ENCODE measurements at regions not wholly inside any gene's neighbourhood (a gene's known extent, or its start where the extent isn't known, plus 50 kb on each side); places are given as distances from the start of the nearest gene placed in this dataset.

GRCh38 chr13:104099750-104100149, 1033.5 kb upstream of the SLC10A2 start:
- TF ChIP-seq CTCF (IDR thresholded peaks at IDR 0.05; ENCODE audit: control extremely low read depth in 1 of 3, insufficient read depth in 1 of 3, low read depth in 1 of 3, low read length in 3 of 3) (no peak), EGR1 (IDR thresholded peaks at IDR 0.05; ENCODE audit: borderline replicate concordance, low read depth, low read length) (no peak), YY1 (IDR thresholded peaks at IDR 0.05; ENCODE audit: low read depth, low read length) (no peak), JUND (IDR thresholded peaks at IDR 0.05; ENCODE audit: low read length) (no peak), KDM5A (IDR thresholded peaks at IDR 0.05; ENCODE audit: low read length) (no peak), SP1 (IDR thresholded peaks at IDR 0.05; ENCODE audit: low read depth, low read length) (no peak), MAX (IDR thresholded peaks at IDR 0.05) (no peak), ZNF274 (IDR thresholded peaks at IDR 0.05; ENCODE audit: borderline replicate concordance, extremely low read depth, low read length) (no peak), SRF (IDR thresholded peaks at IDR 0.05; ENCODE audit: low read depth, low read length) (no peak), RFX5 (IDR thresholded peaks at IDR 0.05; ENCODE audit: borderline replicate concordance, low read depth, low read length) (no peak)
